ENCODE measurements at regions not wholly inside any gene's neighbourhood (a gene's known extent, or its start where the extent isn't known, plus 50 kb on each side); places are given as distances from the start of the nearest gene placed in this dataset.

- TF ChIP-seq POLR2A (IDR thresholded peaks at IDR 0.05) = no peak
- ATAC-seq = no peak
- H3K4me1 ChIP-seq = no peaks in the 10 kb centered on the region
- WGBS, 2 donors = 71 to 80% methylated on average over 9 to 10 of the region's 10 CpGs
- no peak overlapping the region for H3K27ac ChIP-seq
- intact Hi-C loops (cut with DNase I) = no loop called here
- no peaks in the 10 kb centered on the region for H3K9me3 ChIP-seq
- no peak for DNase-seq
- H3K4me3 ChIP-seq = no peak overlapping the region
- H3K27me3 ChIP-seq = no peaks in the 10 kb centered on the region
- no peaks in the 10 kb centered on the region for H3K36me3 ChIP-seq (replicated peaks in 1 of 2; ENCODE audit: insufficient read depth in 1 of 2, low read depth in 2 of 2)
Measured at GRCh38 chr2:120785228-120785966, 49.7 kb downstream of the GLI2 start.

- WGBS, 2 donors = 81 to 84% methylated on average over 13 of the region's 13 CpGs
- Histone ChIP-seq H3K9me3 (no peaks in the 10 kb centered on the region), H3K4me1 (no peaks in the 10 kb centered on the region), H3K27me3 (no peaks in the 10 kb centered on the region), H3K27ac (no peak overlapping the region), H3K36me3 (replicated peaks in 1 of 2; ENCODE audit: insufficient read depth in 1 of 2, low read depth in 2 of 2) (no peaks in the 10 kb centered on the region), H3K4me3 (no peak overlapping the region)
- ATAC-seq (no peak), DNase-seq (no peak)
- intact Hi-C loops (cut with DNase I) = no loop called here
- TF ChIP-seq CTCF (IDR thresholded peaks at IDR 0.05) = no peak
Measured at GRCh38 chr2:120786038-120786960, 50.6 kb downstream of the GLI2 start.

GRCh38 chr2:120787111-120787821 is 51.6 kb downstream of the GLI2 start:
- H3K27ac ChIP-seq = no peak overlapping the region
- H3K27me3 ChIP-seq = no peaks in the 10 kb centered on the region
- H3K9me3 ChIP-seq = no peaks in the 10 kb centered on the region
- ATAC-seq (no peak), DNase-seq (no peak)
- no peaks in the 10 kb centered on the region for H3K36me3 ChIP-seq (replicated peaks in 1 of 2; ENCODE audit: insufficient read depth in 1 of 2, low read depth in 2 of 2)
- 79 to 83% methylated on average over 11 to 15 of the region's 15 CpGs for WGBS, 2 donors
- TF ChIP-seq CTCF (IDR thresholded peaks at IDR 0.05) (no peak), POLR2A (IDR thresholded peaks at IDR 0.05) (no peak)
- H3K4me1 ChIP-seq = no peaks in the 10 kb centered on the region
- no peak overlapping the region for H3K4me3 ChIP-seq
- intact Hi-C loops (cut with DNase I) = no loop called here

- ATAC-seq = no peak
- H3K4me1 ChIP-seq = no peaks in the 10 kb centered on the region
- intact Hi-C loops (cut with DNase I) = no loop called here
- TF ChIP-seq POLR2A (IDR thresholded peaks at IDR 0.05) (no peak), CTCF (IDR thresholded peaks at IDR 0.05) (no peak)
- no peaks in the 10 kb centered on the region for H3K9me3 ChIP-seq
- no peaks in the 10 kb centered on the region for H3K27me3 ChIP-seq
- H3K36me3 ChIP-seq (replicated peaks in 1 of 2; ENCODE audit: insufficient read depth in 1 of 2, low read depth in 2 of 2) = no peaks in the 10 kb centered on the region
- H3K4me3 ChIP-seq = no peak overlapping the region
- no peak for DNase-seq
- WGBS, 2 donors = 63 to 72% methylated on average over 10 of the region's 10 CpGs
- no peak overlapping the region for H3K27ac ChIP-seq
Measured at GRCh38 chr2:120787822-120788700, 52.4 kb downstream of the GLI2 start.
